ENCODE measurements at regions not wholly inside any gene's neighbourhood (a gene's known extent, or its start where the extent isn't known, plus 50 kb on each side); places are given as distances from the start of the nearest gene placed in this dataset.

GRCh38 chr6:85062884-85063283 is 298.5 kb upstream of the TBX18 start:
- TF ChIP-seq EZH2 (IDR thresholded peaks at IDR 0.05) (no peak), POLR2AphosphoS5 (IDR thresholded peaks at IDR 0.05; ENCODE audit: borderline replicate concordance, low read depth, low read length) (no peak), FOXP2 (optimal IDR thresholded peaks at IDR 0.05; ENCODE audit: control extremely low read depth, extremely low read length, insufficient read depth) (no peak)
